8988T (cell line): ENCODE measurements at regions not wholly inside any gene's neighbourhood (a gene's known extent, or its start where the extent isn't known, plus 50 kb on each side); places are given as distances from the start of the nearest gene placed in this dataset.

ENCODE experiments used
- DNase-seq: peaks from one replicate; pipeline ENCODE4 v3.0.0; 2011

- DNase-seq = no peak
Observed at GRCh38 chrX:69263251-69263820, 98.1 kb upstream of the PJA1 start.

DNA sequence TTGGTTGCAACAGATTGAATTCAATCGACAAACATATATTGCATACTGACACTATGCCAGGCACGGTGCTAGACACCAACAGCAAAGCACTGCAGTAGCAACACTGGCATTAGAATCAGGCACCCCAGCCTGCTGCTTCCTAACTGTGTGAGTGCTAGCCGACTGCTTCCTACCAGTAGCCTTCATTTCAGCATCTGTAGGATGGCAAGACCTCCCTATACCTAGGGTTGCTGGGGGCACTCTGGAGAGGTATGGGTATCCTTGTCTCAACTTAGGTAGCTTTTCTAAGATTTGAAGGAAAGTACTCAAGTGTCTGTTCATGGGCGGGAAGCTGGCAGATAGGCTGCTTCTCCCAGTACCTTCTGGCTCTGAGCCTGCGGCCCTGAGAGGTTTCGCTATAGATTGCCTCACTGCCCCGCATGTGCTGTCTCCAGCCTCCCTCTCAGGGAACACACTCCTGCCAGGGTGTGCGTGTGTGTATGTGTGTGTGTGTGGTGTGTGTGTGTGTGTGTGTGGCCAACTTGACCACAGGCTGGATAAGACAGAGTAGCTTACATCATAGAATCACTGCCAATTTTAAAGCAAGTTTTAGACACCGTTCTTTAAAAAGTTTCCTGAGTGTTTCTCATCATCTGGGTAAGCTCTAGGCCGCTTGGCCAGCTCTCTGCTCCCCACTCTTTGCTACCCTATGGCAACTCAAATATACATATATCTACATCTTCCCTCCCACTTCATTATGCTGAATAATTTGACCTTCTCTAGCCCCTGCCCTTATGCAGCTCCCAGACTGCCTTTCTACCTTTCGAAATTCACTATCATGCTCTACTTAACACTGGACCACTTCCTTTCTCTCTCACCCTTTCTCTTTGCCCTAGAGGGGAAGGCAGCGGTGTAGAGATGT lies 97.0 kb upstream of the PJA1 start:
- no peak for DNase-seq

DNA sequence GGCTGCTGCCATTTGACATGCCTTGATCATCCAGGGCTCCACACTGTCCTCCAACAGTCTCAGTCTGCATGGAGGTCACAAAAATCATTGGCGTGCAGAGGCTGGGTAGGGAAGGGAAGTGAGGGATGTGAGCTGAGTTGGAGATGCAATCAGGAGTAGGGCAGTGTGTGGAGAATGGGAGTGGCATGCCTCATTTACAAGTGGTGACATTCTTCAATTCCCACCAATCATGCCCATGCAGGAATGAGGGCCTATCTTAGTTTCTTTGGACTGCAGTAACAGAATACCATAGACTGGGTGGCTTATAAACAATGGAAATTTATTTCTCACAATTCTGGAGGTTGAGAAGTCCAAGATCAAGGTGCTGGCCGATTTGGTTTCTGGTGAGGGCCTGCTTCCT lies 94.9 kb upstream of the PJA1 start:
- no peak for DNase-seq

- DNase-seq = no peak
Observed at GRCh38 chrX:69258893-69259292, 93.6 kb upstream of the PJA1 start.

GRCh38 chrX:69257499-69258127 lies 92.4 kb upstream of the PJA1 start:
- no peak for DNase-seq

- DNase-seq = no peak
Observed at GRCh38 chrX:69256291-69256565, 91.0 kb upstream of the PJA1 start.

DNA sequence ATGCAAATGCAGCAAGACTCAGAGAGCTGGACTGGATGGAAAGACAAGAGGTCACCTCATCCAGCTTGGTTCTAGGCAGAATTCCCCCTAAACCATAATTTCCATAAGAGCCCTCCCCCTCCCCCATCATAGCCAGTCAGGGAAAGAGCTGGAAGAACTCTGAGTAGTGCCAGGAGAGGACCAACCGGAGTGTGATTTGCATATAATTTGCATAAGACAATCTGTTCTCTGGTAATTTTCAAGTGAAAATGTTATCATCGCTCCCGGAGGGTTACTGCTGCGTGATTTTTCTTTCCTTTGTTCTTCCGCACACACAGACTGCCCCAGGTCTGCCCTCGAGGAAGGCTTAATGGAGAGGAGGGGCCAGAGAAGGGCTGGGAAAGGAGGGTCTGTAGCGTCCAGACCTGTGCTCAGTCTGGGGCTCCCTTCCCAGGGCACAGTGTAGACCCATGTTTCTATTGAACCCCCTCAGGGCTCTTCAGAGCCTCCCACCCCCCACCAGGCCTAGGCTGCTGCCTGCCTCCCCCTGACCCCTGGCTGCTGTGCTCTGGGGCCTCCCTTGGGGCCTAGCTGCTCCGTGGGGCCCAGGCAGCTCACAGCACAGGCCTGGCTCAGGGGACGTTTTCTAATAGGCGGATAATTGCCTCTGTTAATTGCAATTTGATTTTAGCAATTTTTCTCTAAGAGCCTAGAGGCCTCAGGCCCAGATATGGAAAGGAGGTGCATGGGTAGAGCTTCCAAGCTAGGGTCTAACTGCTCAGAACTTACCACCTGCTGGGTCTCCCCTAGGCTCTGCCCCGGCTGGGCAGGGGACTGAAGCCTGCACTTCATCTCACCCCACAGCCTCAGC lies 90.4 kb upstream of the PJA1 start:
- DNase-seq = no peak

GRCh38 chrX:69253821-69254220 lies 88.6 kb upstream of the PJA1 start:
- no peak for DNase-seq

GRCh38 chrX:69243276-69243675 lies 78.0 kb upstream of the PJA1 start:
- no peak for DNase-seq

GRCh38 chrX:69238887-69239231 lies 73.6 kb upstream of the PJA1 start:
- DNase-seq = no peak

DNA sequence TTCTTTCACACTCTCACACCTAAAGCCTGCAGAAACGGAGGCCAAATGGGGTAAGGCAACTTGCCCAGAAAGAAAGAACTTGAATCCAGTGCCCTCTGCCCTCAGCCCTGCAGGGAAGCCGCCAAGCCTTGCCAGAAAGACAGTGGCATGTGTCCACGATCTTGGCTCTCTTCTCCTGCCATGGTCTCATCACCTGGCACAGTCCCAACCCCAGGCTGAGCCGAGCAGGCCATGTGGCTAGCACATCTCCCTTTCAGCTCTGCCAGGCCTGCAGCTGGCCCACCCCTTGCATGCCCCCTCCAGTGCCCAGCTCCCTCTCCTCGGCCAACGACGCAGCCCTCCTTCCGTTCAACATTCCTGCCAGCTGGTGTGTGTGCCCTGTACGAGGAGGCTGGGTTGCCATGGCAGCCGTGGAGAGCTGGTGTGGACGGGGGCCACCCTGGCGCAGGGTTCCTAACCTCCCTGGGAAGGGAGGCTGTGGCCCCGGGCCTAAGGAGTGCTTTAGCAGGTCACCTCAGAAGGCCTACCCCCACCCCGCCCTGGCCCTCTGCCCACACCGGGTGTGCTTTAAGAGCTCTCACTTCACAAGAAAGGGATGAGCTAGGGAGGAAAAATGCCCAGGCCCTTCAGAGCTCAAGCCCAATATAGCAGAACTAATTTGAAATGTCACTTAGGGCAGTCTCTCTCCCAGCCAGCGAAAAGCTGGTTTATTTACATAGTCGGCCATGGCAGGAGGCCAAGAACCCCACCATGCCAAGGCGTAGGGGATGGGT lies 73.0 kb upstream of the PJA1 start:
- DNase-seq = no peak

DNA sequence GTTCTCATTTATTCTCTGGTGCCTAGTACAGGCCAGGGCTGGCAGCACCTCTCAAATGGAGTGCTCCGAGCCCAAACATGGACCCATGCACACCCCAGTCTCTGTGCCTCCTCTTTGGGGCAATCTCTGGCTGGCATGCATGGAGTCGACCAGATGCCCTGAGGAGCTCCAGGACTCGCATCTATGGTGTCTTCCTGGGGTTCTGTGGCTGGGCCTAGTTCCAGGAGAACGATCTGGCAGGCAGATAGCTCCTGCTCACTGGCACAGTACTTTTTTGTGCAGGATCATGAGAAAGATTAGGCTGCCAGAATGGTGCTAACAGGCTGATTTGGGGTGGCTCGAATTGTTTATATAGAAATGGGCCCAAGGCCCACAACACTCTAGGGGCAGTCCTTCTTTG lies 72.0 kb upstream of the PJA1 start:
- DNase-seq = no peak

- no peak for DNase-seq
Observed at GRCh38 chrX:69236641-69237040, 71.4 kb upstream of the PJA1 start.

- no peak for DNase-seq
Observed at GRCh38 chrX:69234624-69235023, 69.4 kb upstream of the PJA1 start.

GRCh38 chrX:69232945-69233344 lies 67.7 kb upstream of the PJA1 start:
- DNase-seq = no peak

GRCh38 chrX:69231903-69232302 lies 66.7 kb upstream of the PJA1 start:
- no peak for DNase-seq

DNA sequence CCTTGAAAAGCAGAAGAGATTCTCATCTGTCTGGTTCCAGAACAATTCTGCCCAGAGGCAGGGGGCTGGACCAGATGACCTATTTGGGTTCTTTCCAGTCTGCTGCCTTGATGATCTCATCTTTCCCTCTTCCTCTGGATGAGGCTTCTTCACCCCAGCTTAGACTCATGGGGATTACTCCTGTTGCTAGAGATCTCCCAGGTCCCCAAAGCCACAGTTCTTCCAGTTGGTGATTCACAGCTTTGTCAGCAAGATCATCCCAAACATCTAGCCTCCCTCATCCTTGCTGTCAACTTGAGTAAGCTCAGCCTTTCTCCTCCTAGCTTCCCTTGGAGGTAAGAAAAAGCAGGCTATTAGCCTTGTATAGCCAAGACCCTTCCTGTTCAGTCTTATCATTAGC lies 64.2 kb upstream of the PJA1 start:
- no peak for DNase-seq

DNA sequence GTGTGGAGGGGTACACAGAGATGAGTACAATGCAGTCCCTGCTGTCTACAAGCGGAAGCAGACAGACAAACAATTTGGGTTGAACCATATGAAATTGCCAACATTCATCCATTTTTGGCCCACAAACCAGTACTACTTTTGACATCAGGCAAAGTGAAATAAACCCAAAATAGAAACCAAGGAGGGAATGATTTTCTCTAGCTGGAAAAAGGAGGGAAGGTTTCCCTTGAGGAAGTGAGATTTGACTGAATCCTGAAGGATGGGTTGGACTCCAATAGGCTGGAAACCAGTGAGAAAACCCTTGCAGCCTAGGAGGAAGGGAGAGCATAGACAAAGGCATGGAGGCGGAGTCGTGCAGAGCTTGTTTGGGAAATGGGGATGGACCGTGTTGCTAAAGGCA lies 63.5 kb upstream of the PJA1 start:
- DNase-seq = no peak

DNA sequence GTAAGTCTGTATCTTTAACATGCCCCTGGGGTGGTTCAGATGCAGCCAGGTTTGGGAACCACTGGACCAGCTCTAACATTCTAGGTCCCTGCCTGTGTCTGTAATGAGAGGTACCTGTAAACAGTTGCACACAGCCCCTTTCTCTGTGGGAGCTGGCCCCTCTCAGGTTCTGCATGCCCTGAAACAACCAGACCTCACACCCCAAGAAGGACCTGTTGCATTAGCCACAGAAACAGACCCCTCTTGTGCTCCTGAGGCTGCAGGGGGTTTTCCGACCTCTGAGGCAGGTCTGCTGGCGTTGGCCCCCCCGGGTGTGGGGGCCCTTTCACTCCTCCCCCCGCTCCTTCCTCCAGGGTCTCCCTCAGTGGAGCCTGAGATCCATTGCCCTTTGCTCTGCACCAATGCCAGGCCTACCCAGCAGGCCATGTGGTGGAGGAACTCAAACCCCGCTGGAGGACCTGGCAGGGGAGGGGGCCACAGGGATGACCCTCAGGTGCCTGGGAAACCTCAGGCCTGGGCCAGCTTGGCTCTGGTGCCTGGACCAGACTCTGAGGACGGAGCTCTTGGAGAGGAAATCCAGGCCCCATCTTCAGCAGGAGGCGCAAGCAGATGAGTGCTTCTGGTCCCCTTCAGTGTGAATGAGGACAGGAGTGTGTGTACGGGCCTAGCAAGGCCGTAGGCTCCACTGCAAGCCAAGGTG lies 61.4 kb upstream of the PJA1 start:
- no peak for DNase-seq

DNA sequence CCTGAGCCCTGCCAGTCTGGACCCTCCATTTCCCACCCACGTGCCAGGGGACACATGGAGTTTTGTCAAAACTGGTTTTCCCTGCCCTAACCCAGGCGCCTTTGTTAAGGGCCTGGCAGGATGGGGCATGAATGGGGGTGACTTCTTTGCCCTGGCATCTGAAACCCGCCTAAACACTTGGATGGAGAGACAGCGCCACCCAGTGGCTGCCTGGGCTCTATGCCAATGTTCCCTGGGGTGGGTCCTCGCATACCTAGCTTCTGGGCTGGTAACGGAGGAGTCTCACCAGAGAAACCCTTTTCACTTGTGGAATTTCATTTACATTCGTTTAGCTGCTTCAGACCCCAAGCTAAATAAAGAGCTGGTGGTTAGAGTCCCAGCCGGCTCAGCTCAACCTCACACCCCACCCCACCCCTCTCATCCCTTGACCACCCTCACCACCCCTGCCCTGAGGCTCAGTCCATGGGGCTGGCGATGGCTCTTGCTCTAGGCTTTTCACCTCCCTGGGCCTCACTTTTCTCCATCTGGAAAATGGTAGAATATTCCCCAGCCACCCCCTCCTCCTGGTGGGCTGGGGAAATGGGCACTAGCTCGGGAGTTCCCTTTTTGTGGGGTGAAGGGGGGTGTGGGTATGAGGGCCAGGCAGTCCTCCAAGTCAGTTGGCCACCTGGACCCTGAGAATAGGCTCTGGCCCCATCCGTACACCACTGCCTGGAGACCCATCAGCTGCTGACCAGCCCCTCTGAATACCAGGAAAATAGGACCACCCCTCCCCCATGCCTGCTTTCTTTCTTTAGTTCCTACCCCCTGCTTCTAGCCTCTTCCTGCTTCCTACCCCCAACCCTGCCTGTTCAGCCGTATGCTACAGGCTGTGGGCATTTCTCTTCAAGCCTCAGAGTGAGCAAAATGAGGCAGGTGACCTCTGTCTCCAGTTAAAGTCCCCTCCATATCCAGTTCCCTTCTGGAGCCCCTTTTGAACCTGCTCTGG lies 57.1 kb upstream of the PJA1 start:
- DNase-seq = peak; percentile 65
